ENCODE measurements at regions not wholly inside any gene's neighbourhood (a gene's known extent, or its start where the extent isn't known, plus 50 kb on each side); places are given as distances from the start of the nearest gene placed in this dataset.

DNA sequence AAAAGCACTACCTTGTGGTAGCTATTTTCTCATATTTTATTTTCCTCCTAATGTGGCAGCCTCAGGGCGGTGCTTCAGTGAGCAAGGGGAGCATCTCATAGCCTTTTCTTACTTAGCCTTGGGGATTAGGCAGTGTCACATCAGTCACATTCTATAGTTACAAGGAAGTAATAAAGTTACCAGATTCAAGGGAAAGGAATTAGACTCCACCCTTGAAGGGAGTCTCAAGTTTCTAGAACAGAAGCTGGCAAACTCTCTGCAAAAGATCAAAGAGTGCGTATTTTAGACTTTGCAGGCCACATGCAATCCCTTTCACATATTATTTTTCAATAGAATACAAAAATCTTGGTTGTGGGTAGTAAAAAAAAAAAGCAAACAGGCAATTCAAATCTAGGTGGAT is 350.4 kb downstream of the AMY1C start:
- TF ChIP-seq CTCF (IDR thresholded peaks at IDR 0.05; ENCODE audit: borderline replicate concordance, extremely low read depth, low read length, poor library complexity, severe bottlenecking) = no peak
- no peak for TF ChIP-seq EZH2 (IDR thresholded peaks at IDR 0.05; ENCODE audit: borderline replicate concordance, low read depth, low read length, severe bottlenecking)
